NCI-H446 (cell line): ENCODE measurements at regions not wholly inside any gene's neighbourhood (a gene's known extent, or its start where the extent isn't known, plus 50 kb on each side); places are given as distances from the start of the nearest gene placed in this dataset.

Experiments
- DNase-seq, 2 experiments: peaks; one replicate each; lab custom pipeline; 2025; lab: John Stamatoyannopoulos, UW

- no peak for DNase-seq
Observed at GRCh38 chr11:36890841-36891240, 292.8 kb upstream of the RAG2 start.

- DNase-seq: no peak
Observed at GRCh38 chr11:36890121-36890679, 292.2 kb upstream of the RAG2 start.

GRCh38 chr11:36885154-36885553 lies 287.1 kb upstream of the RAG2 start:
- no peak for DNase-seq

GRCh38 chr11:36878737-36879136 lies 280.7 kb upstream of the RAG2 start:
- no peak for DNase-seq

- no peak for DNase-seq
Observed at GRCh38 chr11:36877149-36877548, 279.1 kb upstream of the RAG2 start.

- no peak for DNase-seq
Observed at GRCh38 chr11:36876266-36876665, 278.2 kb upstream of the RAG2 start.

- DNase-seq: no peak
Observed at GRCh38 chr11:36874291-36874690, 276.3 kb upstream of the RAG2 start.

GRCh38 chr11:36870361-36870760 lies 272.3 kb upstream of the RAG2 start:
- no peak for DNase-seq

- no peak for DNase-seq
Observed at GRCh38 chr11:36868380-36868779, 270.3 kb upstream of the RAG2 start.

- DNase-seq: no peak
Observed at GRCh38 chr11:36865846-36866245, 267.8 kb upstream of the RAG2 start.

GRCh38 chr11:36854875-36855274 lies 256.8 kb upstream of the RAG2 start:
- DNase-seq: no peak

- no peak for DNase-seq
Observed at GRCh38 chr11:36848660-36849059, 250.6 kb upstream of the RAG2 start.

- DNase-seq: no peak
Observed at GRCh38 chr11:36840378-36840777, 242.3 kb upstream of the RAG2 start.

- DNase-seq: no peak
Observed at GRCh38 chr11:36837831-36838437, 239.9 kb upstream of the RAG2 start.

- no peak for DNase-seq
Observed at GRCh38 chr11:36825251-36825650, 227.2 kb upstream of the RAG2 start.

- no peak for DNase-seq
Observed at GRCh38 chr11:36824349-36824748, 226.3 kb upstream of the RAG2 start.

GRCh38 chr11:36822829-36823228 lies 224.8 kb upstream of the RAG2 start:
- DNase-seq: no peak

- DNase-seq: no peak
Observed at GRCh38 chr11:36818410-36818809, 220.4 kb upstream of the RAG2 start.

- no peak for DNase-seq
Observed at GRCh38 chr11:36817336-36817965, 219.4 kb upstream of the RAG2 start.

- no peak for DNase-seq
Observed at GRCh38 chr11:36809303-36809702, 211.3 kb upstream of the RAG2 start.

- no peak for DNase-seq
Observed at GRCh38 chr11:36807871-36808270, 209.8 kb upstream of the RAG2 start.

- DNase-seq: no peak
Observed at GRCh38 chr11:36803084-36803483, 205.0 kb upstream of the RAG2 start.

- DNase-seq: no peak
Observed at GRCh38 chr11:36792996-36793914, 195.2 kb upstream of the RAG2 start.
